ENCODE measurements at regions not wholly inside any gene's neighbourhood (a gene's known extent, or its start where the extent isn't known, plus 50 kb on each side); places are given as distances from the start of the nearest gene placed in this dataset.

DNA sequence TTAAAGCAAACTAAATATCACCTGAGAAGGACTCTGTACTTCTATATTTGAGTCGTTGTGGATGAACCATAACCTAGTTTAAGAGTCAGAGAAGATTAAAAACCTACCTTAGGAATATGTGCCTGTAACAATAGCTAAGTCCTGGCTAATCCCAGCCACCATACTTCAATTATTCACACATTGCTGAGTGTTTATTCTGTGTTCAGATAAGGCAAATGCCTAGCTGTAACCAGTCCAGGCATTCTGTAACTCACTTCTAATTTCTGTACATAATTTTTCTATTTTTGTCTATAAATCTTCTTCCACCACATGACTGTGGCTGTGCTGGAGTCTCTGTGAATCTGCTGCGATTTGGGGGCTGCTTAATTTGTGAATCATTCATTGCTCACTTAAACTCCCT is 441.9 kb upstream of the ADAMTS5 start:
- Histone ChIP-seq H3K4me3 (no peak overlapping the region), H3K4me1 (replicated peaks in 1 of 2) (no peaks in the 10 kb centered on the region), H3K27ac (no peak overlapping the region)
- in situ Hi-C loops (cut with MboI; ENCODE audit: low pct_unique_long_range_greater_than_20kb in 2 of 9, low sequenced_read_pairs in 9 of 9, unreplicated experiment in 9 of 9) = no loop called here
- 25 to 100% (median 73%) methylated on average over 1 to 2 of the region's 2 CpGs for WGBS, 10 experiments
- ATAC-seq (replicated peaks in 6 of 8) = no peak

DNA sequence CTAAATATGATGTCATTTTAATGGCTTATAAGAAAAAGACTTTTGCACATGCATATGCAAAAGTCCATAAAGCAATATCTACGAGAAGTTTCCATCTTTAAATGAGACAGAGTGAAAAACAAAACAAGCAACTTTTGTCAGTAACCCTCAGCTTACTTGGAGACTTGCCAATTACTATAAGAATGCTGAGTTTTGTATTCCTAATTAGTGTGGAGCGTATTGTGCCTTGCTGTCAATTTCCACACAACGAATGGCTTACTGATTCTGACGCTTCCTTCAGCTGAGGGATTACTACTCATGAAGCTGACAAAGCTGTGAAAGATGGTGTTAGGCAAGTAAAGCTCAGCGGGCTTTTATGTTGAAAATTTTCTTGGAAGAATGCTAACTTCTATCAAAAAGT is 440.4 kb upstream of the ADAMTS5 start:
- Histone ChIP-seq H3K4me1 (replicated peaks in 1 of 2) (no peaks in the 10 kb centered on the region), H3K27ac (no peak overlapping the region), H3K4me3 (no peak overlapping the region)
- ATAC-seq (replicated peaks in 6 of 8) = no peak
- in situ Hi-C loops (cut with MboI; ENCODE audit: low pct_unique_long_range_greater_than_20kb in 2 of 9, low sequenced_read_pairs in 9 of 9, unreplicated experiment in 9 of 9) = no loop called here
- 34 to 89% (median 64%) methylated on average over 1 to 5 of the region's 5 CpGs; no CpG with 5 or more reads in 1 of the 10 experiments for WGBS, 10 experiments

DNA sequence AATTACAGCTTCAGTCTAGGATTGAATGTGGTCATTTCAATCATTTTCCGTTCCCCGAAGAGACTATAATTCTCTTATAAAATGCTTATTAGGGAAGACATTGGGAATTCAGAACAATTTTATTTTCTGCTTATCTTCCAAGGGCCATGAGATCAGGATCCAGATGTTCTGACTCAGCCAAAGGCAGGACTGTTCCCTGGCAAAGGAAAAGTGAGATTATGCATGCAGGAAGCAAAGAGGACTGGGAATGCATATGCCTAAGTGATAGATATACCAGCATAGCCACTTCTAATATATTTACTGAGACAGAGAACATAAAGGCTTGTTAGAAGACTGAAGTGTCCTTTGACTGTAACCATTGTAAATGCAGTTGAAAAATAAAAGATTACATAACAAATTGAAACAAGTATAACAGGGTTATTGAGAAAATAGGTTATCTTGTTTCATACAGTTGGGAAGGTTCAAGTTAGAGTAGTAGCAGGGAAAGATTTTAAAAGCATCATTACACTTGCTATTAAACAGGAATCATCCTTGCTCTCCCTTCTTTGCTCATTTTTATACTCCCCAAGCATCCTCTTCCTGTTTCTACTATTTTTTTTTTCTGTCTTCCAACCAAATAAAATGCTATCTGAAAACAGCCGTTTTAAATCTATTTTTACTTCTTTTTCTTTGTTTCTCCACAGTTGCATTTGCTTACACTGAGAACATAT is 439.6 kb upstream of the ADAMTS5 start:
- Histone ChIP-seq H3K27ac (no peak overlapping the region), H3K4me1 (replicated peaks in 1 of 2) (no peaks in the 10 kb centered on the region), H3K4me3 (no peak overlapping the region)
- 2 to 88% (median 79%) methylated on average over 1 to 3 of the region's 3 CpGs for WGBS, 10 experiments
- peak in 3 of 8 experiments; percentile 90 to 98 (median 96) for ATAC-seq (replicated peaks in 6 of 8)
- in situ Hi-C loops (cut with MboI; ENCODE audit: low pct_unique_long_range_greater_than_20kb in 2 of 9, low sequenced_read_pairs in 9 of 9, unreplicated experiment in 9 of 9) = no loop called here

DNA sequence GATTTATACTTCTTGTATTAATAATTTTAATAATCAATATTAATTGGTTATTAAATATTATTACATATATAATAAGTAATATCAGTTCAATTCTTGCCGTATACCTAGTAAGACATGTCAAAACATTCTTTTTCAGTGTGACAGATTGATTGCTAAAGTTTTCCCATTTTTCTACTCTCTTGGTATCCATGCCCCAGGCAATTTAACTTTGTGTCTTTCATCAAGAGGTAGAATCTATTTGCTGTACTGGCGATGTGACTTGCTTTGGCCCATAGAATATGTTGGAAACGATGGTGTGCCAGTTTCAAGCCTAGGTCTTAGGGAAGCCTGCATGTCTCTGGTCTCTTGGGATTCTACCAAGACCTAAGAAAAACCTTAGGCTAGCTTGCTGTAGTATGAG is 436.1 kb upstream of the ADAMTS5 start:
- Histone ChIP-seq H3K4me3 (no peak overlapping the region), H3K4me1 (replicated peaks in 1 of 2) (no peaks in the 10 kb centered on the region), H3K27ac (no peak overlapping the region)
- WGBS, 10 experiments = 90 to 100% (median 100%) methylated on average over 1 to 3 of the region's 3 CpGs
- in situ Hi-C loops (cut with MboI; ENCODE audit: low pct_unique_long_range_greater_than_20kb in 2 of 9, low sequenced_read_pairs in 9 of 9, unreplicated experiment in 9 of 9) = no loop called here
- ATAC-seq (replicated peaks in 6 of 8) = no peak

DNA sequence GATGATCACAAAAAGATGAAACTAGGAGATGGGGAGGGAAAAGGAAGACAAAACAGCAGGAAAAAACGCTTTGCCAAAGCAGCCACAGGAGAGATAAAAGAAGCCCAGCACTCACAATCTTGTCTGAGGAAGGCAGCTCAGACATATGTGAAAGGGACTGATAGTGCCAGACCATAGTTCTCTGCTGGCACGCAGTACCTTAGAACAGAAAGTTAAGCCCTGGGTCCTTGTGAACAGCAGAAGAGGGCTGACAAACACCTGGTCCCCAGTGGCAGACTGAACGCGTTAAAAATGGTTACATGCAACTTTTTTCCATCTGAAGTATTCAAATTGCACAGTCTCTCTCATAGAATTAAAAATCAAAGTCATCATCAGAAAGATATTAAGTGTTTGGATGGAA is 433.2 kb upstream of the ADAMTS5 start:
- no peaks in the 10 kb centered on the region for H3K4me1 ChIP-seq (replicated peaks in 1 of 2)
- H3K4me3 ChIP-seq = no peak overlapping the region
- WGBS, 10 experiments = 67 to 96% (median 76%) methylated on average over 2 to 4 of the region's 4 CpGs; no CpG with 5 or more reads in 2 of the 10 experiments
- H3K27ac ChIP-seq = no peak overlapping the region
- in situ Hi-C loops (cut with MboI; ENCODE audit: low pct_unique_long_range_greater_than_20kb in 2 of 9, low sequenced_read_pairs in 9 of 9, unreplicated experiment in 9 of 9) = no loop called here
- no peak for ATAC-seq (replicated peaks in 6 of 8)

DNA sequence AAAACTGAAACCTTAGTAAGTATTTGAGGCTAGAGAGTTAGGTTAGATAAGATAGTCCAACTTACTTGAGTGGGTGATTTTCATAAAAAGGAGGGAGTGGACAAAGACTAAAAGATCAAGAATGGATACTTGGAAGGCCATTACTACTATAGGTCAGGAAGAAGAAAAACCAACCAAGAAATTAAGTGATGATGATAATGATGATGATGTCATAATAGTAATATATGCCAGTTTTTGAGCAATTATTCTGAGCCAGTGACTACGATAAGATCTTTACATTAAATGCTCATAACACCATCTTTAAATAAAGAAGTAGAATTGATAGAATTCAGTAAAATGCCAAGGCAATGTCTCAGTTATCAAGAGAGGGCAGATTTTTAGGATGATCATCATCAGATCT is 430.7 kb upstream of the ADAMTS5 start:
- in situ Hi-C loops (cut with MboI; ENCODE audit: low pct_unique_long_range_greater_than_20kb in 2 of 9, low sequenced_read_pairs in 9 of 9, unreplicated experiment in 9 of 9) = no loop called here
- ATAC-seq (replicated peaks in 6 of 8) = no peak
- no peak overlapping the region for H3K27ac ChIP-seq
- H3K4me1 ChIP-seq (replicated peaks in 1 of 2) = no peaks in the 10 kb centered on the region
- no peak overlapping the region for H3K4me3 ChIP-seq
- WGBS, 10 experiments = 67 to 100% (median 97%) methylated on average over 1 of the region's 1 CpG; no CpG with 5 or more reads in 2 of the 10 experiments

DNA sequence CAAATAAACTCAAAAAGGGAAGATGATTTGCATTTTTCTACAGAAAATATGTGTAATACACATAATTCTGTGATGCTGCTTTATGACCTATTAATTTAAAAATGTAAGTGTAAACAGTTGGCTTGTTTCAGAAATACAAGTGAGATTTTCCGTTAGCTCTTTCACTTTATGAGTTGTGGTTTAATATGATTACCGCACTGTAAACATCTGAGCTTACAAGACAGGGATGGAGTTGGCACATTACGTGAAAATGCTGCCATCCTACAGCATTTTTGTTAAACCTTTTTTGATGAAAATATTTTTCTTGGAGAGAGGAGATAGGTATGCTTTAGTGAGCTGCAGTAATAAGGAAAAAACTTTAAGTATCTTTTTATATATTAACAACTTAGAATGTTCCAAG is 426.8 kb upstream of the ADAMTS5 start:
- in situ Hi-C loops (cut with MboI; ENCODE audit: low pct_unique_long_range_greater_than_20kb in 2 of 9, low sequenced_read_pairs in 9 of 9, unreplicated experiment in 9 of 9) = no loop called here
- WGBS, 10 experiments = 73 to 100% (median 93%) methylated on average over 3 of the region's 3 CpGs; no CpG with 5 or more reads in 2 of the 10 experiments

DNA sequence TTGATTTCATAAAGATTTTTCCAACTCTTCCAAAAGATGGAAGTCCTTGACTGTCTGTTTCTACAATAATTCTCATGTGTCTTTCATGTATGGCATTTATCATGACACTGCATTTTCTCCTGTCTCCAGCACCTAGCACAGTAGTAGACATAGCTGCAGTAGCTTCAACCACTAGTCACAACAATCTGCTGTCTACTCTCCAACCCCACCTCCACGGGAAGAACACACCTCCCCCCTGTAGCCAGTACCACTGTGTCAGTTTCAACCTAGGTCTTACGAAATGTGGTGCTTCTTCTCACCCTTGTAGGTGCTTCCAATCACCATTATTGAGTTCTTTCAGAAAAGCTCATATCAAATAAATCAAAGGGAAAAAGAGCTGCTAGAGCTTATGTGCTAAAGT is 425.1 kb upstream of the ADAMTS5 start:
- Histone ChIP-seq H3K27ac (no peak overlapping the region), H3K4me1 (replicated peaks in 1 of 2) (no peaks in the 10 kb centered on the region), H3K4me3 (no peak overlapping the region)
- in situ Hi-C loops (cut with MboI; ENCODE audit: low pct_unique_long_range_greater_than_20kb in 2 of 9, low sequenced_read_pairs in 9 of 9, unreplicated experiment in 9 of 9) = no loop called here
- no peak for ATAC-seq (replicated peaks in 6 of 8)
- 50 to 100% (median 81%) methylated on average over 1 to 2 of the region's 2 CpGs; no CpG with 5 or more reads in 6 of the 10 experiments for WGBS, 10 experiments

More for the DNA sequence above, 426.8 kb upstream of the ADAMTS5 start:
- no peak overlapping the region for H3K4me3 ChIP-seq
- H3K27ac ChIP-seq = no peak overlapping the region
- ATAC-seq (replicated peaks in 6 of 8) = no peak
- H3K4me1 ChIP-seq (replicated peaks in 1 of 2) = no peaks in the 10 kb centered on the region

DNA sequence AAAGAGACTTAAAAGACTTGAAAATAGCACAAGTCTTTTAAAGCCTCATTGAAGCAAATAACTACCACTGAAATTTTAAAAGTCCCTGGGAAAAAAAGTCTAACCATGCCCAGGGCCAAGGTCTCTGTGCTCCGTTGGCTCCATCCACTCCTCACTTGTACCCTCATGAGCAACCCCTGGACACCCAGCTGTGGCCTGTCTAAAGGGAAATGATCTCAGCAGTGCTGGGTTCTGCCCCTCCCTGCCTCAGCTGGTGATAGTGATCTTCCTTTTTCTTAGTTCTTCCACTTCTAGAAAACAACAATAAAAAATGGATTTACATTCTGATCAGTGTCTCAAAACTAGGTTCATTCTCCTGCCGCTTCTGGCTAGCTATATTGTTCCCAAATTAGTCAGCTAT is 423.5 kb upstream of the ADAMTS5 start:
- H3K27ac ChIP-seq = no peak overlapping the region
- peak in 2 of 8 experiments; percentile 23 to 62 for ATAC-seq (replicated peaks in 6 of 8)
- in situ Hi-C loops (cut with MboI; ENCODE audit: low pct_unique_long_range_greater_than_20kb in 2 of 9, low sequenced_read_pairs in 9 of 9, unreplicated experiment in 9 of 9) = no loop called here
- 60 to 100% (median 83%) methylated on average over 1 to 2 of the region's 2 CpGs; no CpG with 5 or more reads in 2 of the 10 experiments for WGBS, 10 experiments
- H3K4me1 ChIP-seq (replicated peaks in 1 of 2) = no peaks in the 10 kb centered on the region
- no peak overlapping the region for H3K4me3 ChIP-seq

DNA sequence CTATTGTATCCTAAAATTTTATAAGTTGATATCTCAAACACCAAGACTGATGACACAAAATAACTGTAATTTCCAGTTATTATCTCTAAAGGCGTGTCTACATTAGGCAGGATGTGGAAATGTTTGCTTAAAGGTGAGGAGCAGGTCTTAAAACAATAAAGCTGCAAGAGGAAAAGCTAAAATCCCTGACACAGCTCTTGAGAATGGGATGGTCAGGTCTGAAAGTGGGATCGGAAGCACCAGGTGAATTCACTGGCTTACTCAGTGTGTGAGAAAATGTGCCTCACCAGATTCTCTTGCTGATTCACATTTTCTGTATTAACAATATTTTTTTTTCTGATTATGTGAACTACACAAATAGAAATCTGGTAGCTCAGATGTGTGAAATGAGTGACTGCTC is 421.9 kb upstream of the ADAMTS5 start:
- 63 to 100% (median 94%) methylated on average over 1 to 2 of the region's 2 CpGs; no CpG with 5 or more reads in 1 of the 10 experiments for WGBS, 10 experiments
- Histone ChIP-seq H3K4me1 (replicated peaks in 1 of 2) (no peaks in the 10 kb centered on the region), H3K27ac (no peak overlapping the region), H3K4me3 (no peak overlapping the region)
- in situ Hi-C loops (cut with MboI; ENCODE audit: low pct_unique_long_range_greater_than_20kb in 2 of 9, low sequenced_read_pairs in 9 of 9, unreplicated experiment in 9 of 9) = no loop called here
- ATAC-seq (replicated peaks in 6 of 8) = no peak

DNA sequence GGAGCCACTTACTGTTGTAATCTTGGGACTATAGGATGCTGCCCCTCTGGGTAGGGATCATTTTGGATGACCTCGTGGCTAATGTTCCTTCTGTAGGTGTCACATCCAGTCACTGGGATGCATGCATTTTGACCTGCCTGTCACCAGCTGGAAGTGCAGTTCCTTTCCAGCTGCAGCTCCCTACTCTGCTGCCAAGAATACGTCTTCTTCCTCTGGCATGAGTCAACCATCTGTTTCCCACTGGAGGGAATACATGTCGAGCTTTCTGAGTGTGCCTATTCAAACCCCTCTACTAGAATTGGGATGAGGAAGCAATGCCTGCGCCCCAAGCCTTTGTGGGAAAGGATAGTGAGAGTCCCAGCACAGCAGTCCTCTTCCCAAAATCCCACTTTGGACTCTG is 415.5 kb upstream of the ADAMTS5 start:
- 10 to 100% (median 70%) methylated on average over 2 to 3 of the region's 4 CpGs; no CpG with 5 or more reads in 5 of the 10 experiments for WGBS, 10 experiments
- in situ Hi-C loops (cut with MboI; ENCODE audit: low pct_unique_long_range_greater_than_20kb in 2 of 9, low sequenced_read_pairs in 9 of 9, unreplicated experiment in 9 of 9) = no loop called here
- H3K4me3 ChIP-seq = no peak overlapping the region
- no peak overlapping the region for H3K27ac ChIP-seq
- H3K4me1 ChIP-seq (replicated peaks in 1 of 2) = no peaks in the 10 kb centered on the region
- no peak for ATAC-seq (replicated peaks in 6 of 8)

DNA sequence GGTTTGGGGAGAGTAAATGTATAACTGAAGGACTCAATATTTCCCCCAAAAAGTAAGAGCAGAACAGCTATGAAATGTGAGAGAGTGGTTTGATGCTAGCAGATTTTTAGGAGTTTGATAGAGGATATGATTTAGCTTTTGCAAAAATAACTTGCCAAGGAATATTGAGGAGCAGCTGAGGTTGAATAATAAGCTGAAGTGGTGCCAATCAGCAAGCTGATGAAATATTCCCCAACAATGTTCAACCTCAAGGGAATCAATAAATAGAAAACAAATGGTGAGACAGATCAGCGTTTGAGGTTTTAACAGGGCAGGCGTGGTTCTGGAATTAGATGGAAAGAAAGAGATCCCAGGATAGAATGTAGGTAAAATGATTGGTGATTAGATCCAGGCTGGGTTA is 413.4 kb upstream of the ADAMTS5 start:
- H3K27ac ChIP-seq = no peak overlapping the region
- H3K4me3 ChIP-seq = no peak overlapping the region
- no peak for ATAC-seq (replicated peaks in 6 of 8)
- no peaks in the 10 kb centered on the region for H3K4me1 ChIP-seq (replicated peaks in 1 of 2)
- 13 to 100% (median 65%) methylated on average over 1 to 2 of the region's 2 CpGs; no CpG with 5 or more reads in 2 of the 10 experiments for WGBS, 10 experiments
- in situ Hi-C loops (cut with MboI; ENCODE audit: low pct_unique_long_range_greater_than_20kb in 2 of 9, low sequenced_read_pairs in 9 of 9, unreplicated experiment in 9 of 9) = no loop called here

DNA sequence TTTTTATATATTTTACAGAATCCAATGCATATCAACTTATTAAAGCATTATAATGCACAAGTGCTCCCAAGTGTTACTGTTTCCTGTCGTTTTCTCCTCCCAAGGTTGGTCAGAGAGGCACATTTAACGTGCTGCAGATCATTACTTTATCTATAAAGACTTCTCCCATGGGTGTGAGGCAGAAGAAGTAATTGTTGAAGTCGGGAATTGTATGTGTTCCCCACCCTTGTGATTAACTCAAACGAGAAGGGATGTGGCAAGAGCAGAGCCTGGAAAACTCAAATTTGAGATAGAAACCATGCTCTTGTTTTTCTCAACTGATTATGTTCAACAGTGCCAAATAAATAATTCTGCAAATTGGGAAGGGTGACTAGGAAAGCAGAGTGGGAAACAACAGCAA is 412.5 kb upstream of the ADAMTS5 start:
- Histone ChIP-seq H3K4me3 (no peak overlapping the region), H3K4me1 (replicated peaks in 1 of 2) (no peaks in the 10 kb centered on the region), H3K27ac (no peak overlapping the region)
- WGBS, 10 experiments = 0 to 79% (median 37%) methylated on average over 1 to 4 of the region's 4 CpGs
- in situ Hi-C loops (cut with MboI; ENCODE audit: low pct_unique_long_range_greater_than_20kb in 2 of 9, low sequenced_read_pairs in 9 of 9, unreplicated experiment in 9 of 9) = no loop called here
- peak in 2 of 8 experiments; percentile 89 to 90 for ATAC-seq (replicated peaks in 6 of 8)

DNA sequence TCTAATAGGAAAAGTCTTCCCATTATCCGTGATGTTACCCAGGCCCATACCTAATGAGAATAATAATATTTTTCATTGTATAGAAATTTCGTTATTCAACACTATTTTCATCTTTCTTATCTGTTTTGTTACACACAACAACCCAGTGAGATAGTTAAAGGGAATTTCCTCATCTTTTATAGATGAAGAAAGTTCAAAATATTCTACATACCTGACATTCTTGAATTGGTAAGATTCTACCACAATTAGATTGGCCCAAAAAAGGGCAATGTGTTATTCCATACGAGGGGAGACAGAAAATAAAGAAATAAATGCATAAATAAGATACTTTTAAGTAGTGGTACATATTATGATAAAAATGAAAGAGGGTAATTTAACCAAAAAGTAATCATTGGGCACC is 405.5 kb upstream of the ADAMTS5 start:
- ATAC-seq (replicated peaks in 6 of 8) = no peak
- WGBS, 10 experiments = 66 to 95% (median 83%) methylated on average over 2 to 3 of the region's 3 CpGs; no CpG with 5 or more reads in 1 of the 10 experiments
- Histone ChIP-seq H3K27ac (no peak overlapping the region), H3K4me3 (no peak overlapping the region), H3K4me1 (replicated peaks in 1 of 2) (no peaks in the 10 kb centered on the region)
- in situ Hi-C loops (cut with MboI; ENCODE audit: low pct_unique_long_range_greater_than_20kb in 2 of 9, low sequenced_read_pairs in 9 of 9, unreplicated experiment in 9 of 9) = no loop called here

All from motor neuron (in vitro differentiated cells).